Endothelial cell of umbilical vein (primary cell): ENCODE measurements at regions not wholly inside any gene's neighbourhood (a gene's known extent, or its start where the extent isn't known, plus 50 kb on each side); places are given as distances from the start of the nearest gene placed in this dataset.

Experiments
- BruUV-seq: library from RNA; stranded (reverse); fragments of 400-500 nt; replicated peaks from 2 replicates; lab custom pipeline; 2021; lab: Mats Ljungman, UMichigan
- CTCF ChIA-PET: fragments of 300-600, 350-600 bp; sonication (Branson Sonifier 250); formaldehyde crosslinking; loops from one replicate; lab custom pipeline; 2021; ENCODE audit warnings: antibody characterized with exemption, inconsistent platforms; lab: Charles Lee
- POLR2A ChIA-PET: fragments of 300-600, 350-600 bp; sonication (Branson Sonifier 250); formaldehyde crosslinking; loops from one replicate; lab custom pipeline; 2021; ENCODE audit warnings: antibody characterized with exemption, inconsistent platforms; lab: Charles Lee
- DNase-seq: peaks from one replicate; pipeline ENCODE4 v3.0.0-alpha.2; 2011; ENCODE audit warnings: low read depth, low spot score
- FAIRE-seq: peaks from 2 replicates; lab custom pipeline; 2011; peaks lifted over from hg19 to GRCh38; lab: Jason Lieb, UNC
- H2AFZ ChIP-seq: 2 replicates; pipeline ENCODE4 v1.6.0; 2012; ENCODE audit warnings: low read depth, low read length, control low read depth, inconsistent platforms
- H3K27ac ChIP-seq: 2 replicates; pipeline ENCODE4 v1.5.1; 2011; ENCODE audit warnings: low read depth, mild to moderate bottlenecking, control low read depth, low read length, moderate library complexity; ENCODE audit not compliant: insufficient read depth
- H3K27me3 ChIP-seq, 2 experiments: 2 replicates each; pipeline versions ENCODE4 v1.6.0 to v1.6.1; 2011; ENCODE audit warnings: low read length in 2 of 2, mixed read lengths in 1 of 2; ENCODE audit not compliant: control insufficient read depth in 2 of 2, insufficient read depth in 2 of 2
- H3K36me3 ChIP-seq, 2 experiments: 2 replicates in 1 of 2; 3 replicates in 1 of 2; pipeline ENCODE4 v1.5.1; 2011; ENCODE audit warnings: low read length in 2 of 2, mild to moderate bottlenecking in 1 of 2, moderate library complexity in 1 of 2; ENCODE audit not compliant: control insufficient read depth in 2 of 2, insufficient read depth in 2 of 2; ENCODE audit errors: extremely low read depth in 1 of 2
- H3K4me1 ChIP-seq: 3 replicates; pipeline ENCODE4 v1.5.1; 2011; ENCODE audit warnings: mild to moderate bottlenecking, low read length; ENCODE audit not compliant: control insufficient read depth, insufficient read depth; ENCODE audit errors: extremely low read depth
- H3K4me2 ChIP-seq: 2 replicates; pipeline ENCODE4 v1.6.1; 2011; ENCODE audit warnings: low read length, control low read depth, mixed read lengths; ENCODE audit not compliant: insufficient read depth
- H3K4me3 ChIP-seq, 3 experiments: fragments of 200-600 bp in 1 of 3; sonication (generic), shearing (Covaris generic) in 1 of 3; replicated peaks in 1 of 3; 2 replicates each; pipeline ENCODE4 v1.5.1; 2011 to 2016; ENCODE audit warnings: control low read depth in 3 of 3, low read length in 3 of 3, mild to moderate bottlenecking in 2 of 3, inconsistent platforms in 1 of 3, low read depth in 1 of 3, moderate library complexity in 1 of 3; ENCODE audit not compliant: insufficient read depth in 1 of 3
- H3K79me2 ChIP-seq: 2 replicates; pipeline ENCODE4 v1.6.0; 2012; ENCODE audit warnings: low read length, inconsistent platforms; ENCODE audit not compliant: control insufficient read depth, insufficient read depth
- H3K9ac ChIP-seq: replicated peaks from 2 replicates; pipeline ENCODE3; 2011; ENCODE audit warnings: low read length, control low read depth; ENCODE audit not compliant: insufficient read depth; ENCODE audit errors: extremely low read depth
- H3K9me1 ChIP-seq: replicated peaks from 3 replicates; pipeline ENCODE4 v1.6.0; 2011; ENCODE audit warnings: mild to moderate bottlenecking, low read length; ENCODE audit not compliant: control insufficient read depth, insufficient read depth; ENCODE audit errors: extremely low read depth
- H3K9me3 ChIP-seq: replicated peaks from 2 replicates; pipeline ENCODE4 v1.5.1; 2012; ENCODE audit warnings: low read length, inconsistent platforms; ENCODE audit not compliant: control insufficient read depth, insufficient read depth
- H4K20me1 ChIP-seq: replicated peaks from 2 replicates; pipeline ENCODE3; 2011; ENCODE audit warnings: mild to moderate bottlenecking, low read length; ENCODE audit not compliant: control insufficient read depth, insufficient read depth; ENCODE audit errors: extremely low read depth
- CTCF ChIP-seq, 2 donors: IDR thresholded peaks; 1 replicate in 1 of 2; 2 replicates in 1 of 2; pipeline ENCODE4 v1.5.1; 2011; ENCODE audit warnings: low read length in 2 of 2, mild to moderate bottlenecking in 2 of 2, moderate library complexity in 2 of 2, control low read depth in 1 of 2, inconsistent platforms in 1 of 2, low read depth in 1 of 2; ENCODE audit not compliant: insufficient read depth in 1 of 2; ENCODE audit errors: extremely low read depth in 1 of 2
- EZH2 ChIP-seq: IDR thresholded peaks from 2 replicates; pipeline ENCODE4 v1.6.1; 2012; ENCODE audit warnings: borderline replicate concordance, low read depth, mild to moderate bottlenecking, moderate library complexity, low read length, inconsistent platforms; ENCODE audit not compliant: severe bottlenecking
- FOS ChIP-seq: IDR thresholded peaks from 2 replicates; pipeline ENCODE4 v1.6.1; 2011; ENCODE audit warnings: mild to moderate bottlenecking, low read length, moderate library complexity, borderline replicate concordance; ENCODE audit not compliant: insufficient read depth
- GATA2 ChIP-seq: IDR thresholded peaks from 2 replicates; pipeline ENCODE4 v1.7.0; 2011; ENCODE audit warnings: low read depth, mild to moderate bottlenecking, moderate library complexity, mixed read lengths, low read length; ENCODE audit not compliant: insufficient read length, insufficient read depth
- JUN ChIP-seq: IDR thresholded peaks from 2 replicates; pipeline ENCODE4 v1.6.1; 2011; ENCODE audit warnings: borderline replicate concordance, low read depth; ENCODE audit not compliant: insufficient read length, insufficient read depth
- MAX ChIP-seq: IDR thresholded peaks from 2 replicates; pipeline ENCODE4 v1.6.1; 2011; ENCODE audit not compliant: insufficient read depth, insufficient read length
- MYC ChIP-seq: IDR thresholded peaks from one replicate; pipeline ENCODE4 v1.6.1; 2011; ENCODE audit warnings: mild to moderate bottlenecking, low read depth, low read length
- POLR2A ChIP-seq: IDR thresholded peaks from 2 replicates; pipeline ENCODE4 v1.6.1; 2012; ENCODE audit warnings: low read depth, mild to moderate bottlenecking, control low read depth, low read length
- POLR2AphosphoS5 ChIP-seq: IDR thresholded peaks from 2 replicates; pipeline ENCODE4 v1.6.1; 2012; ENCODE audit warnings: low read depth, mild to moderate bottlenecking, control low read depth, low read length, moderate library complexity; ENCODE audit not compliant: insufficient read depth
- dilution Hi-C: fragments of 300-500 bp; cut with MboI; formaldehyde crosslinking; loops from one replicate; pipeline ENCODE4 v1.15.0; 2019; ENCODE audit warnings: low sequenced_read_pairs; ENCODE audit not compliant: extremely low pct_ligation_motif_present
- intact Hi-C: fragments of 100-400 bp; cut with micrococcal nuclease; formaldehyde crosslinking; loops from one replicate; pipeline ENCODE4 v1.10.0; 2022

- BruUV-seq: no TSS peak
- no peak for TF ChIP-seq MAX
- no peak for TF ChIP-seq GATA2
- no peak for TF ChIP-seq CTCF (IDR thresholded peaks at IDR 0.05; ENCODE audit: extremely low read depth in 1 of 2, insufficient read depth in 1 of 2, low read depth in 1 of 2, low read length in 2 of 2)
- no peak for TF ChIP-seq EZH2
- no peak for TF ChIP-seq JUN
- TF ChIP-seq MYC: no peak
- no peak for TF ChIP-seq FOS
- no peak for TF ChIP-seq POLR2A
- no peak for TF ChIP-seq POLR2AphosphoS5
- no peaks in the 10 kb centered on the region for H3K9me3 ChIP-seq
- H3K4me1 ChIP-seq: no peaks in the 10 kb centered on the region
- H4K20me1 ChIP-seq: no peaks in the 10 kb centered on the region
- no peak overlapping the region for H2AFZ ChIP-seq
- H3K4me3 ChIP-seq: no peak overlapping the region
- H3K4me2 ChIP-seq: no peak overlapping the region
- ChIA-PET POLR2A (no interaction called here), CTCF (no interaction called here)
- no peak for FAIRE-seq
- H3K9ac ChIP-seq: no peak overlapping the region
- no peaks in the 10 kb centered on the region for H3K79me2 ChIP-seq
- H3K9me1 ChIP-seq: no peaks in the 10 kb centered on the region
- intact Hi-C loops (no loop called here), dilution Hi-C loops (no loop called here)
- H3K27ac ChIP-seq: no peak overlapping the region
- no peak for DNase-seq
- H3K36me3 ChIP-seq: no peaks in the 10 kb centered on the region
- no peaks in the 10 kb centered on the region for H3K27me3 ChIP-seq
Observed at GRCh38 chr4:34935739-34936138, 1308.6 kb downstream of the ARAP2 start.
